Mucosa of gallbladder (tissue), 1 donor: ENCODE measurements at regions not wholly inside any gene's neighbourhood (a gene's known extent, or its start where the extent isn't known, plus 50 kb on each side); places are given as distances from the start of the nearest gene placed in this dataset.
"Not testable (repeated sequence)": the region's sequence is repeated elsewhere in the genome, so short reads cannot be mapped to it uniquely, and the experiment has no call there.

Experiments
- DNase-seq: peaks from one replicate; pipeline ENCODE4 v3.0.0-alpha.2; 2020; ENCODE audit warnings: low spot score
- donor health status: DM: no; HTN: no; CAD: no.

- DNase-seq = no peak
Observed at GRCh38 chr12:114863911-114864310, 179.9 kb upstream of the TBX3 start.

DNA sequence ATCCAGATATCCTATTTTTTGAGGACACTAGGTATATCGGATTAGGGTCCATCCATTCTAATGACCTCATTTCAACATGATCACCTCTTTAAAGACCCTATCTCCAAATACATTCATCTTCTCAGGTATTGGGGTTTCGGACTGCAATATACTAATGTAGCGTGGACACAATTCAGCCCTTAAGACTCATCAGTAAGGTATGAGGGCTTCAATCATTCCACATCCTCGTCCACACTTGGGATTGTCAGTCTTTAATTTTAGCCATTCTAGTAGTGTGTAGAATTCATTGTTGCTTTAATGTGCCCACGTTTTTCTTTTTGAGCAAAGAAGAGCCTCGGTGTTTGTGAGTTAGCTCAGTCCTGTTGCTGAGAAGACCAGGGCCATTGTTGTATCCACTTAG lies 177.0 kb upstream of the TBX3 start:
- no peak for DNase-seq

- no peak for DNase-seq
Observed at GRCh38 chr12:114858388-114859146, 174.6 kb upstream of the TBX3 start.

GRCh38 chr12:114855678-114856077 lies 171.7 kb upstream of the TBX3 start:
- DNase-seq = no peak

GRCh38 chr12:114852976-114853529 lies 169.1 kb upstream of the TBX3 start:
- no peak for DNase-seq

DNA sequence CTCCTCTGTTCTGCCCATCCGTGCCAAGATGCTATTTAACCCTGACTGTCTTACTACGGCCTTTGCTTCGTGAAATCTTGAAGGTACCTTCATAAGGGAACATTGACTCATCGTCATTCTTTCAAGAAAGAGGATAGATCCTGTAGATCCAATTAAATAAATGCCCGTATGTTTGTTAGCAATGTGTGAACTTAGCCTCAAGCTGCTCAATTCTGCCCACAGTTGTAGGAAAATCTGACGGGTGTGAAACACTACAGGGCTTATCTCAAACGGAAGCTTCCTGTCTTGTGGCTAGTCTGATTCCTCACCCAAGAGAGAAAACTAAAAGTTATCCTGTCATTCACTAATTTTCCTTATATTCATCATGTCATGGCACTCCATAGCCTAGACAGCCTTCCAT lies 168.0 kb upstream of the TBX3 start:
- no peak for DNase-seq

- no peak for DNase-seq
Observed at GRCh38 chr12:114850661-114851275, 166.8 kb upstream of the TBX3 start.

GRCh38 chr12:114848666-114849065 lies 164.7 kb upstream of the TBX3 start:
- no peak for DNase-seq

DNA sequence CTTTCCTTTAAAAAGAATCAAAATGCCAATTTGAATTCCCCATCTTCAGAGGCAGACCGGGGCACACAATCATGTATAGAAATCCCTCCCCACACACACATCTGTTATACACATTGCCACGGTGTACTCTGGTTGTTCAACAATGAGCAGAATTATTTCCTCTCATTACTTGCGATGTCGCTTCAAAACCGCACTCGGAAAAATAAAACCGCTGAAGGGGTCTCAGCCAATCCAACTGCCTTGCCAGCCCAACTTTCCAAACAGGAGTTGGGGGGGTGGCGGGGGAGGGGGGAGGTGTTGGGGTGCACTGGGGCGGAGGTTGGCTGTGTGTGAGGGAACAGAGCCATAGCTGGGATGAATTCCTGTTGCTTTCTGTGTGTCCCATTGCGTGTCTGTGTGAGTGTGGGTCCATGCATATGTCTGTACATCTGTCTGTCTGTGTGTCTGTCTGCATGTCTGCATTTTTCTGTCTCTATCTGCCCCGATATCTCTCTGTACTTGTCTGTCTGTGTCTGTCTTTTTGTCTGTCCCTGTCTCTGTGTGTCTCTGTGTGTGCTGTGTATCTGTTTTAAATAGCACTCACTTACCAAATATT lies 163.6 kb upstream of the TBX3 start:
- no peak for DNase-seq

DNA sequence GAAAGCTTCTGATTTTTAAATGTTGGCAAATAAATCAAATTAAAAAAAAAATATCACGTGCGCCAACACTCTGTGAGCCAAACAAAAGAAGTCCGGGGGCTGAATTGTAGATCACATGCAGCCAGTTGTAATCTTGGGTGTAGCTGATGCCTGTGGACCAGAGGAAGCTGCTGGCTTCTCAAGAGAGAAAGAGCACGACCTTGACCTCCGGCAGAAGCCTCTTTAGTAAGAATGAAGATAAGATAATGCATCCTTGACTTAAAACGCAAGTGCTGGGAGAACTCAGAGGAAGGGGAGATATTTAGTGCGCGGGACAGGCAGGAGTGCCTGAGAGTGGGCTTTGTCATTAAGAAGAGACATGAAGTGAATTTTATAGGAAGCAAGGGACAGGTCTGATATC lies 162.8 kb upstream of the TBX3 start:
- no peak for DNase-seq

- DNase-seq = no peak
Observed at GRCh38 chr12:114841557-114842251, 157.7 kb upstream of the TBX3 start.

DNA sequence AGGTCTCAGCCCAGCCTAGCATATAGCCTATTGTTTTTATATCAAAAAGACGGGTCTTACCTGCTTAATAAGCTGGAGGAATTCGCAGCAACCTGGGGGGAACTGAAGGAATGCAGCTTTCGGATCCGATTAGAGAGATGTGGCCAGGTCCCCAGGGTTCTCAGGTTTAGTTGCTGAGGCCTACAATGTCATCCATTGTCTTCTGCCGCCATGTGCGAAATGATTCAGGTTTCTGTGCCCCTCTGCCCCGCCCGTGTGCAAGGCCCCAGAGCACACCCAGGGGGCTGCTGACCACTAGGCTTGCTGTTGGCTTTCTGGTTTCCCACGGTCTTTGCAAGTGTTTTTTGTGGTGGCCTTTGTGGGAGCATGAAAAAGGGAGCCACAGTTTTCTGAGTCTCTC lies 154.5 kb upstream of the TBX3 start:
- no peak for DNase-seq

DNA sequence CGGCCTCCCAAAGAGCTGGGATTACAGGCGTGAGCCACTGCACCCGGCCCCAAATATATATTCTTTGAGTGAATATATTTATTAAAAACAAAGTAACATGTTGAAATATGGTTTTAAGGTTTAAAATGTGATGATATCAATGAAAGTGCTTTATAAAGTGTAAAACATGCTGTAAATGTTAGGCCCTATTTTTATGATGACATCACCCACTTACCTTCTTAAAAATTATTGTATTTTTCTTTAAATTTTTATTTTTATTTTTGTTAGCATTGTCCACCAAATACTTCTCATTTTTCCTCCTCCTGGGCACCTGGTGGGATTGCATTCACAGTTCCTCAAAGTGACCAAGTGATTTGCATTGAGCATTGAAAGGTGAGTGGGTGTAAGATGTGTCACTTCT lies 152.6 kb upstream of the TBX3 start:
- DNase-seq = no peak

GRCh38 chr12:114835031-114835430 lies 151.1 kb upstream of the TBX3 start:
- no peak for DNase-seq

GRCh38 chr12:114834621-114835020 lies 150.6 kb upstream of the TBX3 start:
- no peak for DNase-seq

DNA sequence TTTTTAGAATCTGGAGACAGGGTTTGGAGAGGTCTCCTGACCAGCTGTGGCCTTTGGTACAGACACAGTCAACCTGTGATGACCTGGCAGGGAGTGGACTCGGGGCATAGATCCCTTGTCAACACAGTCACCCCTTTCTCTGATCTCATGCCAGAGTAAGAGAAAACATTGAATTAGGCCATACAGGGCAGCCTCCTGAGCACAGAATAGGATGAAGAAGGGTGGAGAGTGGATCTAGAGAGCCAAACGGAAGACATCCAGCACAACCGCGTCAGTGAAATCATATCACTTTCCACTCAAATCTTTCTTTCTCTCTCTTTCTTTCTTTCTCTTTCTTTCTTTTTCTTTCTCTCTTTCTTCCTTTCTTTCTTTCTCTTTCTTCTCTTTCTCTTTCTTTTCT lies 145.9 kb upstream of the TBX3 start:
- DNase-seq = no peak

DNA sequence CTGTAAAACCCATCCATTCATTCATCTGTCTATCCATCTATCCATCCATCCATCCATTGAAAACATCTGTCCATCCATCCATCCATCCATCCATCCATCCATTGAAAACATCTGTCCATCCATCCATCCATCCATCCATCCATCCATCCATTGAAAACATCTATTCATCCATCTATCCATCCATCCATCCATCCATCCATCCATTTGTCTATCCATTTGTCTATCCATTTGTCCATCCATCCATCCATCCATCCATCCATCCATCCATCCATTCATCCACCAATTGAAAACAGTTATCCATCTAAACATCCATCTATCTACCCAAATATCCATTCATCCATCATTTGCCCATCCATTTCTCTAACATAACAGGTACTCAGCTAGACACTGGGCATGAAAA lies 145.3 kb upstream of the TBX3 start:
- not testable (repeated sequence) for DNase-seq

DNA sequence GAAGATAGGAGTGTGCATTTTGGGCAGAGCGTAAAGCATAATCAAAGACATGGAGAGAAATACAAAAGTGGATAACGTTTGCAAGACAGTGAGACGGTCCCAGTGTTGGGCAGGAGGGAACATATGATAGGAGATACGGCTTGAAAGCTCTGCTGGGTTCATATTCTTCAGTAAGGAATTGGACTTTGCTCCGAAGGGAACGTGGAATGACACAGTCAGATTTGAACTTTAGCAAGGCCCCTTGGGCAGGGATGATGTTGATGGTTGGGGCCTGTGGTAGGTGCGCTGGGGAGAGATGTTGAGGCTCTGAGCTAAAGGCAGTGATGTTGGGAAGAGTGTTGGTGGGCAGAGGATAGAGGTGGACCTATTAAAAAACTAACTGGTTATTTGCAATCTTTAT lies 143.5 kb upstream of the TBX3 start:
- DNase-seq = no peak

DNA sequence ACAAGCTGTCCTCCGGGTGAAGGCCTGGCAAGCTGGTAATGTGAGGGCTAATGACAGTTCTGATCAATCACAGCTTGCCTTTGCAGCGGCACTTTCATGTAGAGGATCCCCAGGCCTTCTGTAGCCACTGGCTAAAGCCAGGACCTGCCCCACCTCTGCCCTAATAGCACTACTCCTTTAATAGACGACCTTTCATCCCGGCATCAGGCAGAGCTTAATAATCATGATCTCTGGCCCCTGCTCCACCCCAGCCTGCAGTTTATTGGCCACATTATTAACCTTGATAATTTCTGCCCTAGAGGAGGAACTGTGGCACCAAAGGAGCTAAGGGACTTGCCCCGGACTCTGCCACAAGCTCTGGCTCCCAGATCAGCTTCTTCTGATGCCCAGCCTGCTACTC lies 142.3 kb upstream of the TBX3 start:
- DNase-seq = no peak

- no peak for DNase-seq
Observed at GRCh38 chr12:114823724-114824123, 139.7 kb upstream of the TBX3 start.

DNA sequence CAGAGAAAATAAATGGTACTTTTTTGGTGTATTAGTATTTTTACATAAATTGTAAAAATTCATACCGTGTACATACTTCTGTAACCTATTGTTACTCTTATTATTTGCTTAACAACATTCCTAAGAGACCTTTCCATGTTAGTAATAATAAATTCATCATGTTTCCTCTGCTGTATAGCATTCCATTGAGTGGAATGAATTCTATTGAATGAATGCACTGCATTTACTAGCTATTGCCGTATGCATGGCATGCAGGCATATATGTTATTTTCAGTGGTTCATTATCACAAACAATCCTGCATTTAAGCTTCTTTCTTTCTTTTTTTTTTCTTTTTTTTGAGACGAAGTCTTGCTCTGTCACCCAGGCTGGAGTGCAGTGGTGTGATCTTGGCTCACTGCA lies 137.6 kb upstream of the TBX3 start:
- no peak for DNase-seq

GRCh38 chr12:114820796-114821195 lies 136.8 kb upstream of the TBX3 start:
- DNase-seq = no peak
